HEK293 (cell line): ENCODE measurements at regions not wholly inside any gene's neighbourhood (a gene's known extent, or its start where the extent isn't known, plus 50 kb on each side); places are given as distances from the start of the nearest gene placed in this dataset.

ENCODE experiments used
- REST ChIP-seq: fragments of 450-650 bp; formaldehyde crosslinking; IDR thresholded peaks from 2 replicates; pipeline ENCODE4 v1.5.1; 2016; ENCODE audit warnings: missing biosample characterization, missing genetic modification characterization
- ZNF341 ChIP-seq: fragments of 450-650 bp; formaldehyde crosslinking; IDR thresholded peaks from 2 replicates; pipeline ENCODE4; 2016; ENCODE audit warnings: low read depth, missing biosample characterization, missing genetic modification characterization
- ZNF561 ChIP-seq: fragments of 450-650 bp; IDR thresholded peaks from 2 replicates; pipeline ENCODE4 v1.5.1; 2018; ENCODE audit warnings: missing biosample characterization, missing genetic modification characterization, borderline replicate concordance
- ZNF777 ChIP-seq: fragments of 450-650 bp; formaldehyde crosslinking; IDR thresholded peaks from 2 replicates; pipeline ENCODE4 v1.5.1; 2017; ENCODE audit warnings: missing biosample characterization, missing genetic modification characterization, borderline replicate concordance
- TF ChIP-seq, protein P1 (sequence below): fragments of 450-650 bp; formaldehyde crosslinking; IDR thresholded peaks from 2 replicates; pipeline ENCODE4 v1.5.1; 2016; ENCODE audit warnings: missing biosample characterization, missing genetic modification characterization

- TF ChIP-seq ZNF777 (tag by site-specific recombination) (no peak), ZNF561 (tag by site-specific recombination) (no peak), ZNF341 (tag by site-specific recombination) (no peak), REST (no peak)
- TF ChIP-seq, protein P1, sequence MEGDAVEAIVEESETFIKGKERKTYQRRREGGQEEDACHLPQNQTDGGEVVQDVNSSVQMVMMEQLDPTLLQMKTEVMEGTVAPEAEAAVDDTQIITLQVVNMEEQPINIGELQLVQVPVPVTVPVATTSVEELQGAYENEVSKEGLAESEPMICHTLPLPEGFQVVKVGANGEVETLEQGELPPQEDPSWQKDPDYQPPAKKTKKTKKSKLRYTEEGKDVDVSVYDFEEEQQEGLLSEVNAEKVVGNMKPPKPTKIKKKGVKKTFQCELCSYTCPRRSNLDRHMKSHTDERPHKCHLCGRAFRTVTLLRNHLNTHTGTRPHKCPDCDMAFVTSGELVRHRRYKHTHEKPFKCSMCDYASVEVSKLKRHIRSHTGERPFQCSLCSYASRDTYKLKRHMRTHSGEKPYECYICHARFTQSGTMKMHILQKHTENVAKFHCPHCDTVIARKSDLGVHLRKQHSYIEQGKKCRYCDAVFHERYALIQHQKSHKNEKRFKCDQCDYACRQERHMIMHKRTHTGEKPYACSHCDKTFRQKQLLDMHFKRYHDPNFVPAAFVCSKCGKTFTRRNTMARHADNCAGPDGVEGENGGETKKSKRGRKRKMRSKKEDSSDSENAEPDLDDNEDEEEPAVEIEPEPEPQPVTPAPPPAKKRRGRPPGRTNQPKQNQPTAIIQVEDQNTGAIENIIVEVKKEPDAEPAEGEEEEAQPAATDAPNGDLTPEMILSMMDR (tag by site-specific recombination): no peak
Observed at GRCh38 chr7:111671927-111672326, 109.6 kb upstream of the IMMP2L start.
